ENCODE measurements at regions not wholly inside any gene's neighbourhood (a gene's known extent, or its start where the extent isn't known, plus 50 kb on each side); places are given as distances from the start of the nearest gene placed in this dataset.

DNA sequence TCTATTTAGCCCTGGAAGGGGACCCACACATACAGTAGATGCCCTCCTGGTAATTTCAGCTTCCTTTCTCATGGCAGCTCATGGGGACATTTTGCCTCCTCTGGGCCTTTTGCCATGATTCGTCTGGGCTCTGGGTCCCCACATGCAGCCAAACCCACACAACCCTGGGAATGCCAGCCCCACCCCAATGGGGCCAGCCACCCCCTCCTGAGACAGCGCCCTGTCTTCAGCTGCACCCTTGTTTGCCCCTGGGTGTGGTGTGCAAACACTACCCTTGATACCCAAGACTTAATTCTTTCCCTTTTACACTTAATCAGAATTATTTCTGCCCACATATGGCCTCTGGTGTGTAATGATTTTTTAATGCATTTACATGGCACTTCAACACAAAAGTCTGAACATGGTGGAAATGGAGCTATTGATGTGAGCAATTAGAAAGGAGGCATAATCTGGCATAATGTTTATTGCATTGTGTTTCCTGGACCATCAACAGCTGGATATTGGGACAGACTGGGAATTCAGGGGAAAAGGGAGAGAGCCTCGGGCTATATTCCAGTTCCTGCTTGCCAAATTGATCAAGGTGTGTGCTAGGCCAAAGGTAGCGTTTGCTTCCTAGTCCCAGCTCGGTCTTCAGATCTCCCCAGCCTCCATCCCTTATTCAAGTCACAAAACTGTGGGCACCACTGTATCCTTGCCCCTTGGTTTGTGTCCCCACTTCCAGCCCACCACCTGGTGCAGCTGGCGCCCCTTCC lies 85.0 kb upstream of the ANO1 start:
- Histone ChIP-seq H3K4me2 (ENCODE audit: low read depth, low read length) (no peak overlapping the region), H3K27me3 (ENCODE audit: control insufficient read depth in 1 of 2, insufficient read depth in 2 of 2, low read length in 2 of 2) (peaks cover 4 to 18% of the 10 kb centered on the region in 2 experiments), H3K27ac (ENCODE audit: extremely low read length, insufficient read depth, low read length) (no peak overlapping the region), H2AFZ (ENCODE audit: low read length) (no peak overlapping the region), H3K79me2 (ENCODE audit: insufficient read depth, low read length) (no peaks in the 10 kb centered on the region), H3K9ac (ENCODE audit: insufficient read depth, low read depth, low read length) (no peak overlapping the region), H4K20me1 (ENCODE audit: insufficient read depth, low read length) (no peaks in the 10 kb centered on the region), H3K9me3 (ENCODE audit: low read length) (peaks cover 4% of the 10 kb centered on the region; the same call in 1 of the 2 replicates), H3K36me3 (replicated peaks in 1 of 2; ENCODE audit: control insufficient read depth in 1 of 2, insufficient read depth in 2 of 2, low read length in 2 of 2) (no peaks in the 10 kb centered on the region), H3K4me3 (replicated peaks in 1 of 3; ENCODE audit: insufficient read depth in 1 of 3, low read depth in 2 of 3, low read length in 3 of 3) (no peak overlapping the region), H3K4me1 (ENCODE audit: insufficient read depth, low read length) (no peaks in the 10 kb centered on the region)
- no peak for DNase-seq (ENCODE audit: low spot score)
- CTCF ChIA-PET (ENCODE audit: low intra/inter-chr PET ratio, low total read pairs) = no interaction called here
- no peak for FAIRE-seq
- no TSS peak for BruUV-seq (replicated peaks)
- 10% methylated on average over 6 of the region's 6 CpGs for WGBS (ENCODE audit: low lambda C conversion rate)
- POLR2A ChIA-PET = no interaction called here
- in situ Hi-C loops (cut with HindIII; ENCODE audit: extremely low pct_ligation_motif_present, low pct_unique_long_range_greater_than_20kb) = no loop called here
- no peak for ATAC-seq
- intact Hi-C loops (cut with micrococcal nuclease; ENCODE audit: unreplicated experiment) = no loop called here
- no peak for TF ChIP-seq ZSCAN31 (CRISPR knock-in tag; IDR thresholded peaks at IDR 0.05; ENCODE audit: low read depth)
- TF ChIP-seq SP4 (CRISPR knock-in tag; IDR thresholded peaks at IDR 0.05) = no peak
- TF ChIP-seq PRDM4 (CRISPR knock-in tag; IDR thresholded peaks at IDR 0.05; ENCODE audit: borderline replicate concordance) = no peak
- no peak for TF ChIP-seq ZFP90 (CRISPR knock-in tag; IDR thresholded peaks at IDR 0.05; ENCODE audit: borderline replicate concordance)
- no peak for TF ChIP-seq ZFP37 (CRISPR knock-in tag; IDR thresholded peaks at IDR 0.05; ENCODE audit: borderline replicate concordance)
- TF ChIP-seq, protein P1, sequence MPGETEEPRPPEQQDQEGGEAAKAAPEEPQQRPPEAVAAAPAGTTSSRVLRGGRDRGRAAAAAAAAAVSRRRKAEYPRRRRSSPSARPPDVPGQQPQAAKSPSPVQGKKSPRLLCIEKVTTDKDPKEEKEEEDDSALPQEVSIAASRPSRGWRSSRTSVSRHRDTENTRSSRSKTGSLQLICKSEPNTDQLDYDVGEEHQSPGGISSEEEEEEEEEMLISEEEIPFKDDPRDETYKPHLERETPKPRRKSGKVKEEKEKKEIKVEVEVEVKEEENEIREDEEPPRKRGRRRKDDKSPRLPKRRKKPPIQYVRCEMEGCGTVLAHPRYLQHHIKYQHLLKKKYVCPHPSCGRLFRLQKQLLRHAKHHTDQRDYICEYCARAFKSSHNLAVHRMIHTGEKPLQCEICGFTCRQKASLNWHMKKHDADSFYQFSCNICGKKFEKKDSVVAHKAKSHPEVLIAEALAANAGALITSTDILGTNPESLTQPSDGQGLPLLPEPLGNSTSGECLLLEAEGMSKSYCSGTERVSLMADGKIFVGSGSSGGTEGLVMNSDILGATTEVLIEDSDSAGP (CRISPR knock-in tag; IDR thresholded peaks at IDR 0.05; ENCODE audit: borderline replicate concordance) = no peak
- TF ChIP-seq ZNF773 (CRISPR knock-in tag; IDR thresholded peaks at IDR 0.05; ENCODE audit: borderline replicate concordance) = no peak
- no peak for TF ChIP-seq ATF1 (CRISPR knock-in tag; IDR thresholded peaks at IDR 0.05)
- no peak for TF ChIP-seq MEF2D (CRISPR knock-in tag; IDR thresholded peaks at IDR 0.05)
- TF ChIP-seq, protein P2, sequence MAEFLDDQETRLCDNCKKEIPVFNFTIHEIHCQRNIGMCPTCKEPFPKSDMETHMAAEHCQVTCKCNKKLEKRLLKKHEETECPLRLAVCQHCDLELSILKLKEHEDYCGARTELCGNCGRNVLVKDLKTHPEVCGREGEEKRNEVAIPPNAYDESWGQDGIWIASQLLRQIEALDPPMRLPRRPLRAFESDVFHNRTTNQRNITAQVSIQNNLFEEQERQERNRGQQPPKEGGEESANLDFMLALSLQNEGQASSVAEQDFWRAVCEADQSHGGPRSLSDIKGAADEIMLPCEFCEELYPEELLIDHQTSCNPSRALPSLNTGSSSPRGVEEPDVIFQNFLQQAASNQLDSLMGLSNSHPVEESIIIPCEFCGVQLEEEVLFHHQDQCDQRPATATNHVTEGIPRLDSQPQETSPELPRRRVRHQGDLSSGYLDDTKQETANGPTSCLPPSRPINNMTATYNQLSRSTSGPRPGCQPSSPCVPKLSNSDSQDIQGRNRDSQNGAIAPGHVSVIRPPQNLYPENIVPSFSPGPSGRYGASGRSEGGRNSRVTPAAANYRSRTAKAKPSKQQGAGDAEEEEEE (CRISPR knock-in tag; IDR thresholded peaks at IDR 0.05; ENCODE audit: borderline replicate concordance) = no peak
- TF ChIP-seq, protein P3, sequence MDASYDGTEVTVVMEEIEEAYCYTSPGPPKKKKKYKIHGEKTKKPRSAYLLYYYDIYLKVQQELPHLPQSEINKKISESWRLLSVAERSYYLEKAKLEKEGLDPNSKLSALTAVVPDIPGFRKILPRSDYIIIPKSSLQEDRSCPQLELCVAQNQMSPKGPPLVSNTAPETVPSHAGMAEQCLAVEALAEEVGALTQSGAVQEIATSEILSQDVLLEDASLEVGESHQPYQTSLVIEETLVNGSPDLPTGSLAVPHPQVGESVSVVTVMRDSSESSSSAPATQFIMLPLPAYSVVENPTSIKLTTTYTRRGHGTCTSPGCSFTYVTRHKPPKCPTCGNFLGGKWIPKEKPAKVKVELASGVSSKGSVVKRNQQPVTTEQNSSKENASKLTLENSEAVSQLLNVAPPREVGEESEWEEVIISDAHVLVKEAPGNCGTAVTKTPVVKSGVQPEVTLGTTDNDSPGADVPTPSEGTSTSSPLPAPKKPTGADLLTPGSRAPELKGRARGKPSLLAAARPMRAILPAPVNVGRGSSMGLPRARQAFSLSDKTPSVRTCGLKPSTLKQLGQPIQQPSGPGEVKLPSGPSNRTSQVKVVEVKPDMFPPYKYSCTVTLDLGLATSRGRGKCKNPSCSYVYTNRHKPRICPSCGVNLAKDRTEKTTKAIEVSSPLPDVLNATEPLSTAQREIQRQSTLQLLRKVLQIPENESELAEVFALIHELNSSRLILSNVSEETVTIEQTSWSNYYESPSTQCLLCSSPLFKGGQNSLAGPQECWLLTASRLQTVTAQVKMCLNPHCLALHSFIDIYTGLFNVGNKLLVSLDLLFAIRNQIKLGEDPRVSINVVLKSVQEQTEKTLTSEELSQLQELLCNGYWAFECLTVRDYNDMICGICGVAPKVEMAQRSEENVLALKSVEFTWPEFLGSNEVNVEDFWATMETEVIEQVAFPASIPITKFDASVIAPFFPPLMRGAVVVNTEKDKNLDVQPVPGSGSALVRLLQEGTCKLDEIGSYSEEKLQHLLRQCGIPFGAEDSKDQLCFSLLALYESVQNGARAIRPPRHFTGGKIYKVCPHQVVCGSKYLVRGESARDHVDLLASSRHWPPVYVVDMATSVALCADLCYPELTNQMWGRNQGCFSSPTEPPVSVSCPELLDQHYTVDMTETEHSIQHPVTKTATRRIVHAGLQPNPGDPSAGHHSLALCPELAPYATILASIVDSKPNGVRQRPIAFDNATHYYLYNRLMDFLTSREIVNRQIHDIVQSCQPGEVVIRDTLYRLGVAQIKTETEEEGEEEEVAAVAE (CRISPR knock-in tag; IDR thresholded peaks at IDR 0.05; ENCODE audit: borderline replicate concordance) = no peak
- no peak for TF ChIP-seq PPARG (CRISPR knock-in tag; conservative IDR thresholded peaks at IDR 0.05)
- TF ChIP-seq RARA (CRISPR knock-in tag; IDR thresholded peaks at IDR 0.05) = no peak
- no peak for TF ChIP-seq ZNF660 (CRISPR knock-in tag; IDR thresholded peaks at IDR 0.05; ENCODE audit: borderline replicate concordance, low read depth)

Measured in HepG2 (cell line).